ENCODE measurements at regions not wholly inside any gene's neighbourhood (a gene's known extent, or its start where the extent isn't known, plus 50 kb on each side); places are given as distances from the start of the nearest gene placed in this dataset.
A peak's percentile ranks its signal among the peaks of the same experiment; 100 is the strongest.

DNA sequence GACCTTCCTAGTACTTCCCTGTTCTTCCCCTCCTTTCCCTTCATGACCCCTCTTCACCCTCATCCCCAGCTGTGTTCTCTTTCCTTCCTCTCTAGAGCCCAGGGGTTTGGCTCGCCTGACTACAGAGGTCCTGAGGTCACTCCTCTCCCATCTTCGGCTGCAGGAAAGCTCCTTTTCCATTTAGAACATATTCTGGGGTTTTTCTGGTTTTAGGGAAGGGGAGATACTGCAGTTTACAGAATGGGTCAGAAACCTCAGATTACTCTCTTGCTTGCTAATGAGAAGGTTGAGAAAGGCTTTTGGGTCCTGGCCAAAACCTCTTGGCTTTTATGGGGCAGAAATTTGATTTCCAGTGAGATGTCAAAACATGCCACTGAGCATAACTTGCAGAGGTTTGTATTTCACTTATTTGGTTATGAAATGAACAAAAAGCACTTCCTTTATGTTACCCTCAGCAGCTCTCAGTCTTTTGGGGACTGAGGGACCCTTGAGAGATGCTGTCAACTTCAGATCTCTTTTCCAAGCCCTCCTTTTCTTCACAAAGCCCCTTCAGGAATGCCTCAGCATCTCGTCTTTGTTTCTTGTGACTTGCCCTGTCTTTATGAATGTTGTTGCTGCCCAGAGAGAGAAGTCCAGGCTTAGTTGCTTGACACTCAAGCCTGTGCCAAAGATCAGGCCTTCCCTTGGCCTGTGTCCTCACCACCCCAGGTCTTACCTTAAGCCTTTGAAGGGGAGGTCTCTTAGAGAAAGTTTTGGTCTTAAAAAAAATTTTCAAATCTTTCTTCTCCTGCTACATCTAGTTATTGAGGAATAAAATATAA lies 121.7 kb upstream of the TPM1 start:
- DNase-seq (ENCODE audit: extremely low read depth in 1 of 2, low read depth in 1 of 2) = no peak

DNA sequence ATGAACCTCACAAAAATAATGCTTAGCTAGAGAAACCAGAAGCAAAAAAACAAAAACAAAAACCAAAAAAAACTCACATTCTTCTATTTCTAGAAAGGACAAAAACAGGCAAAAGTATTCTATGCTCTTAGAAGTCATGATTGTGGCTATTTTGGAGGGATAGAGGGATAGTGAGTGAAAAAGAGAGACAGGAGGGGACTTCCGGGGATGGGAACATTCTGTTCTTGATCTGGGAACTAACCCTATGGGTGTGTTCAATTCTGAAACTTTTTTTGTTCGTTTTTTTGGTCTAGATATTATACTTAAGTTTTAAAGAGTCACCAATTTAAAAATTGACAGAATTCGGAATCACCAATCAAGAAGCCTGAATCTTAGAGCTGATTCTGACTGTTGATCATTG lies 120.0 kb upstream of the TPM1 start:
- no peak for DNase-seq (ENCODE audit: extremely low read depth in 1 of 2, low read depth in 1 of 2)

GRCh38 chr15:62925875-62926274 lies 116.7 kb upstream of the TPM1 start:
- no peak for DNase-seq (ENCODE audit: extremely low read depth in 1 of 2, low read depth in 1 of 2)

- DNase-seq (ENCODE audit: extremely low read depth in 1 of 2, low read depth in 1 of 2) = no peak
These were observed 115.4 kb upstream of the TPM1 start for GRCh38 chr15:62927196-62927595.

DNA sequence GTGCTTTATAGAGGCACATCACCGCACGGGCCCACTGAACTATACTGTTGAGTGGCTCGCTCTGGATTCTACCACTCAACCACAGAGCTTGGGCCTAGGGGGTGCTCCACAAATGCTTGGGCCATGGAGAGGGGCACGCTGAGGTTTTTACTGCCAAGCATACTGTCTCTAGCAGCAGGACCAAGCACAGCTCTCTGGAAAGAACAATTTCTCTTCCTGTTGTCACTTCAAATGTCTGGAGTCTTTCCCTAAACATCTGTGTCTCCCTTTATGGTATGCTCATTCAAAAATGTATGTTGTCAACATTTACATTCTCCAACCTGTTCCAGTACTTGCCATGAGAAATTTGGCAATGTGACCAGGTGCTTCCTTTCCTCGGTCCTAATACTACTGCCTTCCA lies 114.7 kb upstream of the TPM1 start:
- DNase-seq (ENCODE audit: extremely low read depth in 1 of 2, low read depth in 1 of 2) = no peak

- no peak for DNase-seq (ENCODE audit: extremely low read depth in 1 of 2, low read depth in 1 of 2)
These were observed 114.1 kb upstream of the TPM1 start for GRCh38 chr15:62928242-62928999.

GRCh38 chr15:62929000-62929357 lies 113.6 kb upstream of the TPM1 start:
- no peak for DNase-seq (ENCODE audit: extremely low read depth in 1 of 2, low read depth in 1 of 2)

DNA sequence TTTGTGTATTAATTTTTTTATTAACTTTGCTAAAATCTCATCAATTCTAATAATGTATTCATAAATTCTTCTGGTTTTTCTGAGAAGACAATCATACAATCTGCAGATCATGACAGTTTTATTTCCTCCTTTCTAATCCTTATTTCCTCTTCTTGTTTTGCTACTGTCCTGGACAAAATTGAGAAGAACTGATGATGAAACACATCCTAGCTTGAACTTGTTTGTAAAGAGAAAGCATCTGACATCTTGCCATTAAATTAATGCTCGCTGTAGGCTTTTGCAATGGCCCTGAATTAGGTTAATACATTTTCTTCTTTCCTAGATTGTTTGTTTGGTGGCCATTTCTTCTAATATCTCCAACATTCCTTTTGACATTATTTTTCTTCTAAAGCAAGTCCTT lies 110.9 kb upstream of the TPM1 start:
- no peak for DNase-seq (ENCODE audit: extremely low read depth in 1 of 2, low read depth in 1 of 2)

- DNase-seq (ENCODE audit: extremely low read depth in 1 of 2, low read depth in 1 of 2) = no peak
These were observed 110.1 kb upstream of the TPM1 start for GRCh38 chr15:62932436-62932835.

GRCh38 chr15:62933386-62933785 lies 109.2 kb upstream of the TPM1 start:
- no peak for DNase-seq (ENCODE audit: extremely low read depth in 1 of 2, low read depth in 1 of 2)

- DNase-seq (ENCODE audit: extremely low read depth in 1 of 2, low read depth in 1 of 2) = no peak
These were observed 108.1 kb upstream of the TPM1 start for GRCh38 chr15:62934236-62934971.

- no peak for DNase-seq (ENCODE audit: extremely low read depth in 1 of 2, low read depth in 1 of 2)
These were observed 107.1 kb upstream of the TPM1 start for GRCh38 chr15:62935300-62936081.

DNA sequence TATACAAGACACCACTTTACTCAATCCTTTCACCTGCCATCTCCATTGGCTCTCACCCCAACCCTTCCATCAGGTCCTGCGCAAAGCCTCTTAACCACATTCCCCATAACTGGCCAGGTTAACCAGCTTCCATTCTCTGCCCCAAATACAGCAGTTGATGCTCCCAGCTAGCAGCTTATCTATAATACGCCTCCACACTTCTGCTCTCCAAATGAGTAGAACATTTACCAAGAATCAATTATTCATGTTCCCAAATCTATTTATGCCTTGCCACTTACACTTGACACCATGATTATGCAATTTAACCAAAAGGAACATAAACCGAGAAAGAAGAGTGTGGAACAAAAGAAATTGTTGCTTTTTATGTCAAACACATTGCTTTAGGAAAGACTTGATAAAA lies 103.7 kb upstream of the TPM1 start:
- no peak for DNase-seq (ENCODE audit: extremely low read depth in 1 of 2, low read depth in 1 of 2)

- no peak for DNase-seq (ENCODE audit: extremely low read depth in 1 of 2, low read depth in 1 of 2)
These were observed 102.3 kb upstream of the TPM1 start for GRCh38 chr15:62940093-62940754.

- DNase-seq (ENCODE audit: extremely low read depth in 1 of 2, low read depth in 1 of 2) = peak in 1 of 2 donors; percentile 25
These were observed 101.7 kb upstream of the TPM1 start for GRCh38 chr15:62940755-62941361.

DNA sequence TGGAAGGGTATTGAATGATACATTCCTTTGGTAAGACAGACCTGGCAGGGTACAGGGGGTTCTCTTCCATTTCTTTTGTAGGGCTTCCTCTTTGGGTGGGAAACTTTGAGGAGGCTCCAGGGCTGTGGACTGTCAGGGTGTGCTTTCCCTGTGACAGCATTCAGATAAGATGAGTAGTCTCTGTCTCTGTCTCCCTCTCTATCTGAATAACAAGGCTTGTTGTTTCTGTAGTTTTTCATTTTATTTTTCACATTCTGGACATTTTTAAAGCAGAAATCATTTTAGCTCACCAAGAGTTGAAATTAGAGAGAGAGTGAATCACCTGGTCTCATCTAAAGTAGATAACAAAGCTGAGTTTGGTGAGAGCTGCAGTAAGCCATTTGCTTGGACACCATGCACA lies 100.8 kb upstream of the TPM1 start:
- DNase-seq (ENCODE audit: extremely low read depth in 1 of 2, low read depth in 1 of 2) = no peak

GRCh38 chr15:62942428-62942827 lies 100.1 kb upstream of the TPM1 start:
- no peak for DNase-seq (ENCODE audit: extremely low read depth in 1 of 2, low read depth in 1 of 2)

- DNase-seq (ENCODE audit: extremely low read depth in 1 of 2, low read depth in 1 of 2) = no peak
These were observed 97.5 kb upstream of the TPM1 start for GRCh38 chr15:62945063-62945462.

GRCh38 chr15:62945760-62946159 lies 96.8 kb upstream of the TPM1 start:
- no peak for DNase-seq (ENCODE audit: extremely low read depth in 1 of 2, low read depth in 1 of 2)

DNA sequence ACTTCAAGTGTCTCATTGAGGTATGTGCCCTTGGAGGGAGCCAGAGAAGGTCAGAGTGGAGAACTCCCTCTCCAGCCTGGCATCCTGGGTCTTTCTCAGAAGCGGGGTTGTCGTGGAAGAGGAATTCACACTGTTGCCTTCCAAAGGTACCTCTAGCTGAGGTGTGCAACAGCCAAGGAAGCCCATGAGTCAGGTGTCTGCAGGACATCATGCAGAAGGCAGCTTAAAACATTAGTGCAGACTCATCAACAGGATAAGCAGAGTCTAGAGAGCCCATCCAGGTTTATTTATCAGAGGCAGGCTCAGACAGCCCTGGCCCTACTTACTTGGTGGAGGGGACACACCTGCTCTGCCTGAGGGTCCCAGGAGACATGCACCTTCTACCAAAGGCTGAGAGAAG lies 95.6 kb upstream of the TPM1 start:
- no peak for DNase-seq (ENCODE audit: extremely low read depth in 1 of 2, low read depth in 1 of 2)
